HG03108 (cell line): ENCODE measurements at regions not wholly inside any gene's neighbourhood (a gene's known extent, or its start where the extent isn't known, plus 50 kb on each side); places are given as distances from the start of the nearest gene placed in this dataset.
"Not testable (repeated sequence)": the region's sequence is repeated elsewhere in the genome, so short reads cannot be mapped to it uniquely, and the experiment has no call there.

Experiments used
- ATAC-seq: cut with Tn5 transposase; IDR thresholded peaks from one replicate; pipeline ENCODE4 v1.9.1; 2021; ENCODE audit warnings: moderate library complexity; ENCODE audit not compliant: unreplicated experiment

- ATAC-seq = not testable (repeated sequence)
These were observed 64.4 kb downstream of the KLRB1 start for GRCh38 chr12:9543341-9543740.

- ATAC-seq = not testable (repeated sequence)
These were observed 64.9 kb downstream of the KLRB1 start for GRCh38 chr12:9542827-9543226.

GRCh38 chr12:9515925-9516324 lies 91.8 kb downstream of the KLRB1 start:
- not testable (repeated sequence) for ATAC-seq

GRCh38 chr12:9512695-9513094 lies 95.0 kb downstream of the KLRB1 start:
- ATAC-seq = not testable (repeated sequence)

- not testable (repeated sequence) for ATAC-seq
These were observed 97.2 kb downstream of the KLRB1 start for GRCh38 chr12:9510392-9511011.

GRCh38 chr12:9509464-9510161 lies 98.1 kb downstream of the KLRB1 start:
- ATAC-seq = no peak

GRCh38 chr12:9506746-9507145 lies 101.0 kb downstream of the KLRB1 start:
- ATAC-seq = no peak

GRCh38 chr12:9503384-9503783 lies 104.3 kb downstream of the KLRB1 start:
- not testable (repeated sequence) for ATAC-seq

- ATAC-seq = not testable (repeated sequence)
These were observed 104.9 kb downstream of the KLRB1 start for GRCh38 chr12:9502845-9503244.

GRCh38 chr12:9493325-9493724 lies 114.4 kb downstream of the KLRB1 start:
- ATAC-seq = not testable (repeated sequence)

GRCh38 chr12:9481289-9481688 lies 126.4 kb downstream of the KLRB1 start:
- ATAC-seq = not testable (repeated sequence)

- not testable (repeated sequence) for ATAC-seq
These were observed 133.5 kb downstream of the KLRB1 start for GRCh38 chr12:9474197-9474596.

GRCh38 chr12:9473638-9474037 lies 134.1 kb downstream of the KLRB1 start:
- not testable (repeated sequence) for ATAC-seq

GRCh38 chr12:9471501-9471900 lies 136.2 kb downstream of the KLRB1 start:
- ATAC-seq = not testable (repeated sequence)

GRCh38 chr12:9470367-9470766 lies 137.3 kb downstream of the KLRB1 start:
- not testable (repeated sequence) for ATAC-seq

GRCh38 chr12:9469956-9470355 lies 137.8 kb downstream of the KLRB1 start:
- not testable (repeated sequence) for ATAC-seq

GRCh38 chr12:9469463-9469862 lies 138.3 kb downstream of the KLRB1 start:
- not testable (repeated sequence) for ATAC-seq

- not testable (repeated sequence) for ATAC-seq
These were observed 138.7 kb downstream of the KLRB1 start for GRCh38 chr12:9468998-9469397.

GRCh38 chr12:9468144-9468543 lies 139.6 kb downstream of the KLRB1 start:
- not testable (repeated sequence) for ATAC-seq

GRCh38 chr12:9464408-9464807 lies 143.3 kb downstream of the KLRB1 start:
- ATAC-seq = no peak

GRCh38 chr12:9455516-9455915 lies 152.2 kb downstream of the KLRB1 start:
- not testable (repeated sequence) for ATAC-seq

- ATAC-seq = not testable (repeated sequence)
These were observed 153.7 kb downstream of the KLRB1 start for GRCh38 chr12:9454021-9454420.
